Mesenchymal stem cell (in vitro differentiated cells and primary cell): ENCODE measurements at regions not wholly inside any gene's neighbourhood (a gene's known extent, or its start where the extent isn't known, plus 50 kb on each side); places are given as distances from the start of the nearest gene placed in this dataset.

ENCODE experiments used
- DNase-seq: peaks from one replicate; pipeline ENCODE4 v3.0.0-alpha.2; 2013
- H2AFZ ChIP-seq: one replicate; pipeline ENCODE4 v1.6.1; 2013; ENCODE audit warnings: low read depth, mild to moderate bottlenecking, control low read depth, inconsistent platforms, low read length, moderate library complexity
- H2AK5ac ChIP-seq: 2 replicates; pipeline ENCODE4 v1.6.1; 2013; ENCODE audit warnings: low read length, moderate library complexity, mild to moderate bottlenecking, inconsistent platforms; ENCODE audit not compliant: severe bottlenecking
- H2BK120ac ChIP-seq: one replicate; pipeline ENCODE4 v1.6.1; 2013; ENCODE audit warnings: low read depth, mild to moderate bottlenecking, inconsistent platforms, low read length, moderate library complexity
- H2BK12ac ChIP-seq, 2 experiments: one replicate each; pipeline ENCODE4 v1.6.1; 2013; ENCODE audit warnings: inconsistent platforms in 2 of 2, low read length in 2 of 2, mild to moderate bottlenecking in 2 of 2, moderate library complexity in 2 of 2, control low read depth in 1 of 2
- H2BK15ac ChIP-seq: one replicate; pipeline ENCODE4 v1.6.1; 2013; ENCODE audit warnings: mild to moderate bottlenecking, low read depth, inconsistent platforms; ENCODE audit not compliant: poor library complexity, severe bottlenecking
- H2BK5ac ChIP-seq: 2 replicates; pipeline ENCODE4 v1.6.1; 2013; ENCODE audit warnings: low read depth, mild to moderate bottlenecking, low read length, control low read depth, inconsistent platforms; ENCODE audit not compliant: poor library complexity, severe bottlenecking
- H3K14ac ChIP-seq, 2 experiments: one replicate each; pipeline ENCODE4 v1.6.1; 2013; ENCODE audit warnings: inconsistent platforms in 2 of 2, low read length in 2 of 2, control low read depth in 1 of 2, mild to moderate bottlenecking in 1 of 2, moderate library complexity in 1 of 2
- H3K18ac ChIP-seq, 2 experiments: one replicate each; pipeline ENCODE4 v1.6.1; 2013; ENCODE audit warnings: inconsistent platforms in 2 of 2, low read length in 2 of 2, control low read depth in 1 of 2, low read depth in 1 of 2, mild to moderate bottlenecking in 1 of 2
- H3K23ac ChIP-seq, 2 experiments: one replicate each; pipeline ENCODE4 v1.6.1; 2013; ENCODE audit warnings: inconsistent platforms in 2 of 2, low read length in 2 of 2, mild to moderate bottlenecking in 2 of 2, moderate library complexity in 2 of 2, control low read depth in 1 of 2
- H3K27ac ChIP-seq: 2 replicates; pipeline ENCODE4 v1.5.1; 2013; ENCODE audit warnings: mild to moderate bottlenecking, moderate library complexity, low read length, control low read depth, inconsistent platforms; ENCODE audit not compliant: poor library complexity, severe bottlenecking
- H3K27me3 ChIP-seq, 2 experiments: 2 replicates each; pipeline versions ENCODE4 v1.6.1 to v1.7.0; 2013; ENCODE audit warnings: low read length in 2 of 2, mild to moderate bottlenecking in 2 of 2, moderate library complexity in 2 of 2, control low read depth in 1 of 2, inconsistent platforms in 1 of 2; ENCODE audit not compliant: control insufficient read depth in 1 of 2, insufficient read depth in 1 of 2
- H3K36me3 ChIP-seq, 2 experiments: 2 replicates each; pipeline versions ENCODE4 v1.6.1 to v1.7.0; 2013; ENCODE audit warnings: low read length in 2 of 2, control low read depth in 1 of 2, inconsistent platforms in 1 of 2, low read depth in 1 of 2, mild to moderate bottlenecking in 1 of 2; ENCODE audit not compliant: insufficient read depth in 2 of 2, control insufficient read depth in 1 of 2
- H3K4ac ChIP-seq, 2 experiments: one replicate each; pipeline ENCODE4 v1.6.1; 2013; ENCODE audit warnings: inconsistent platforms in 2 of 2, low read length in 2 of 2, mild to moderate bottlenecking in 2 of 2, moderate library complexity in 2 of 2, control low read depth in 1 of 2, low read depth in 1 of 2
- H3K4me1 ChIP-seq: 2 replicates; pipeline ENCODE4 v1.6.1; 2013; ENCODE audit warnings: low read depth, low read length, control low read depth; ENCODE audit not compliant: control insufficient read depth, insufficient read depth
- H3K4me2 ChIP-seq: 2 replicates; pipeline ENCODE4 v1.6.1; 2013; ENCODE audit warnings: low read length, mild to moderate bottlenecking, inconsistent platforms; ENCODE audit not compliant: poor library complexity, severe bottlenecking
- H3K4me3 ChIP-seq, 2 experiments: 2 replicates each; pipeline versions ENCODE4 v1.5.1 to v1.7.0; 2013; ENCODE audit warnings: low read length in 2 of 2, mild to moderate bottlenecking in 2 of 2, control low read depth in 1 of 2, low read depth in 1 of 2; ENCODE audit not compliant: insufficient read depth in 1 of 2
- H3K79me1 ChIP-seq: replicated peaks from 2 replicates; pipeline ENCODE4 v1.6.1; 2013; ENCODE audit warnings: mild to moderate bottlenecking, control low read depth, low read length, inconsistent platforms; ENCODE audit not compliant: poor library complexity, severe bottlenecking
- H3K9ac ChIP-seq: 2 replicates; pipeline ENCODE4 v1.7.0; 2013; ENCODE audit warnings: mild to moderate bottlenecking, low read length, moderate library complexity
- H3K9me3 ChIP-seq: 2 replicates; pipeline ENCODE4 v1.7.0; 2013; ENCODE audit warnings: mild to moderate bottlenecking, low read length; ENCODE audit not compliant: control insufficient read depth
- H4K8ac ChIP-seq: one replicate; pipeline ENCODE4 v1.6.1; 2013; ENCODE audit warnings: inconsistent platforms, mild to moderate bottlenecking, low read length, moderate library complexity
- H4K91ac ChIP-seq: one replicate; pipeline ENCODE4 v1.6.1; 2013; ENCODE audit warnings: mild to moderate bottlenecking, low read length, inconsistent platforms
- WGBS: methylation state at CpG from one replicate; pipeline ENCODE4 v1.1.7; 2013; ENCODE audit warnings: mixed read lengths; 5-methylcytosine and 5-hydroxymethylcytosine counted together

GRCh38 chr4:187937557-187937956 is 58.0 kb upstream of the ZFP42 start:
- Histone ChIP-seq H3K27me3 (no peaks in the 10 kb centered on the region), H2AFZ (no peak overlapping the region), H2BK12ac (no peak overlapping the region), H3K9me3 (peaks cover 3% of the 10 kb centered on the region), H2BK120ac (no peak overlapping the region), H3K9ac (no peak overlapping the region), H3K4me1 (no peaks in the 10 kb centered on the region), H4K91ac (peak overlapping the region; percentile 4), H3K4me2 (no peak overlapping the region), H2BK5ac (no peak overlapping the region), H3K14ac (no peak overlapping the region), H3K79me1 (no peaks in the 10 kb centered on the region), H3K4me3 (no peak overlapping the region), H3K36me3 (peaks cover 0 to 5% of the 10 kb centered on the region in 2 experiments), H3K18ac (no peak overlapping the region), H3K4ac (no peak overlapping the region), H3K27ac (no peak overlapping the region), H3K23ac (no peak overlapping the region), H2AK5ac (no peak overlapping the region), H4K8ac (no peak overlapping the region), H2BK15ac (no peak overlapping the region)
- 93% methylated on average over 23 of the region's 25 CpGs for WGBS
- no peak for DNase-seq

GRCh38 chr4:187940299-187940698 is 55.3 kb upstream of the ZFP42 start:
- Histone ChIP-seq H3K4me3 (no peak overlapping the region), H3K4ac (no peak overlapping the region), H2BK5ac (no peak overlapping the region), H2AFZ (no peak overlapping the region), H3K4me2 (no peak overlapping the region), H3K9me3 (peaks cover 5% of the 10 kb centered on the region), H4K91ac (no peak overlapping the region), H2BK15ac (no peak overlapping the region), H3K27me3 (no peaks in the 10 kb centered on the region), H4K8ac (no peak overlapping the region), H3K79me1 (no peaks in the 10 kb centered on the region), H2BK12ac (no peak overlapping the region), H3K23ac (no peak overlapping the region), H2AK5ac (no peak overlapping the region), H2BK120ac (no peak overlapping the region), H3K4me1 (no peaks in the 10 kb centered on the region), H3K27ac (no peak overlapping the region), H3K14ac (no peak overlapping the region), H3K18ac (no peak overlapping the region), H3K36me3 (peaks cover 0 to 5% of the 10 kb centered on the region in 2 experiments), H3K9ac (no peak overlapping the region)
- 99% methylated on average over 5 of the region's 8 CpGs for WGBS
- no peak for DNase-seq

- no peak overlapping the region for H3K14ac ChIP-seq
- H3K4me2 ChIP-seq: no peak overlapping the region
- no peak overlapping the region for H2BK15ac ChIP-seq
- H3K9ac ChIP-seq: no peak overlapping the region
- H3K36me3 ChIP-seq: peaks cover 0 to under 1% of the 10 kb centered on the region in 2 experiments
- no peak overlapping the region for H3K18ac ChIP-seq
- WGBS: 100% methylated on average over 2 of the region's 6 CpGs
- H3K9me3 ChIP-seq: peaks cover 5% of the 10 kb centered on the region
- no peak overlapping the region for H3K4ac ChIP-seq
- no peak overlapping the region for H3K23ac ChIP-seq
- H2AK5ac ChIP-seq: no peak overlapping the region
- H2BK12ac ChIP-seq: no peak overlapping the region
- no peak for DNase-seq
- H3K27me3 ChIP-seq: no peaks in the 10 kb centered on the region
- no peak overlapping the region for H2BK120ac ChIP-seq
- no peak overlapping the region for H4K91ac ChIP-seq
- H2AFZ ChIP-seq: no peak overlapping the region
- H3K4me1 ChIP-seq: no peaks in the 10 kb centered on the region
- no peak overlapping the region for H3K27ac ChIP-seq
- no peak overlapping the region for H2BK5ac ChIP-seq
- no peak overlapping the region for H3K4me3 ChIP-seq
- no peaks in the 10 kb centered on the region for H3K79me1 ChIP-seq
- no peak overlapping the region for H4K8ac ChIP-seq
These were observed 52.6 kb upstream of the ZFP42 start for GRCh38 chr4:187942968-187943367.

- H4K91ac ChIP-seq: no peak overlapping the region
- H3K23ac ChIP-seq: no peak overlapping the region
- H3K27me3 ChIP-seq: no peaks in the 10 kb centered on the region
- H3K9ac ChIP-seq: no peak overlapping the region
- no peaks in the 10 kb centered on the region for H3K36me3 ChIP-seq
- no peak overlapping the region for H3K27ac ChIP-seq
- no peak overlapping the region for H3K4me2 ChIP-seq
- DNase-seq: no peak
- H3K4ac ChIP-seq: no peak overlapping the region
- no peak overlapping the region for H3K14ac ChIP-seq
- H3K18ac ChIP-seq: no peak overlapping the region
- H2BK5ac ChIP-seq: no peak overlapping the region
- no peak overlapping the region for H3K4me3 ChIP-seq
- H3K4me1 ChIP-seq: no peaks in the 10 kb centered on the region
- 77% methylated on average over 6 of the region's 7 CpGs for WGBS
- H3K9me3 ChIP-seq: peaks cover 5% of the 10 kb centered on the region
- H2BK12ac ChIP-seq: no peak overlapping the region
- no peaks in the 10 kb centered on the region for H3K79me1 ChIP-seq
- H2AK5ac ChIP-seq: no peak overlapping the region
- no peak overlapping the region for H4K8ac ChIP-seq
- no peak overlapping the region for H2BK15ac ChIP-seq
- H2BK120ac ChIP-seq: no peak overlapping the region
- H2AFZ ChIP-seq: no peak overlapping the region
These were observed 51.4 kb upstream of the ZFP42 start for GRCh38 chr4:187944179-187944578.
